Neutrophil (primary cell): ENCODE measurements at regions not wholly inside any gene's neighbourhood (a gene's known extent, or its start where the extent isn't known, plus 50 kb on each side); places are given as distances from the start of the nearest gene placed in this dataset.

Experiments
- H3K27ac ChIP-seq: fragments of 200-600 bp; sonication (generic); 2 replicates; pipeline ENCODE4 v1.5.1; 2016; ENCODE audit warnings: mild to moderate bottlenecking, moderate library complexity
- H3K27me3 ChIP-seq: fragments of 200-600 bp; sonication (generic); 2 replicates; pipeline ENCODE4 v1.6.0; 2016; ENCODE audit warnings: mild to moderate bottlenecking
- H3K36me3 ChIP-seq: fragments of 200-600 bp; sonication (generic); 2 replicates; pipeline ENCODE4 v1.5.1; 2017
- H3K4me1 ChIP-seq, 2 experiments: fragments of 200-600 bp in 1 of 2; sonication (generic) in 1 of 2; 1 replicate in 1 of 2; 2 replicates in 1 of 2; pipeline versions ENCODE4 v1.5.1 to v1.6.1; 2013 to 2016; ENCODE audit warnings: low read depth in 1 of 2, low read length in 1 of 2, mild to moderate bottlenecking in 1 of 2, moderate library complexity in 1 of 2; ENCODE audit not compliant: control insufficient read depth in 1 of 2, insufficient read depth in 1 of 2
- H3K4me3 ChIP-seq, 2 experiments: fragments of 200-600 bp in 1 of 2; sonication (generic) in 1 of 2; 1 replicate in 1 of 2; 2 replicates in 1 of 2; pipeline ENCODE4 v1.5.1; 2013 to 2016; ENCODE audit warnings: low read depth in 1 of 2, low read length in 1 of 2, mild to moderate bottlenecking in 1 of 2, moderate library complexity in 1 of 2
- H3K9me3 ChIP-seq: fragments of 200-600 bp; sonication (generic); 2 replicates; pipeline ENCODE4 v1.5.1; 2016
- CTCF ChIP-seq: fragments of 200-600 bp; sonication (generic); IDR thresholded peaks from 2 replicates; pipeline ENCODE4 v1.5.1; 2016; ENCODE audit warnings: antibody characterized with exemption

- Histone ChIP-seq H3K9me3 (no peaks in the 10 kb centered on the region), H3K27me3 (no peaks in the 10 kb centered on the region), H3K36me3 (no peaks in the 10 kb centered on the region), H3K27ac (no peak overlapping the region), H3K4me3 (no peak overlapping the region), H3K4me1 (no peaks in the 10 kb centered on the region)
- TF ChIP-seq CTCF, result no peak
Measured at GRCh38 chr5:67999391-67999790, 216.2 kb upstream of the PIK3R1 start.

GRCh38 chr5:67998709-67999261 lies 216.8 kb upstream of the PIK3R1 start:
- no peaks in the 10 kb centered on the region for H3K9me3 ChIP-seq
- no peak for TF ChIP-seq CTCF
- H3K27me3 ChIP-seq, result no peaks in the 10 kb centered on the region
- H3K36me3 ChIP-seq, result no peaks in the 10 kb centered on the region
- H3K4me3 ChIP-seq, result no peak overlapping the region
- H3K4me1 ChIP-seq, result no peaks in the 10 kb centered on the region
- H3K27ac ChIP-seq, result no peak overlapping the region

GRCh38 chr5:67997892-67998457 lies 217.6 kb upstream of the PIK3R1 start:
- H3K4me3 ChIP-seq, result no peak overlapping the region
- TF ChIP-seq CTCF, result no peak
- H3K27ac ChIP-seq, result no peak overlapping the region
- H3K9me3 ChIP-seq, result no peaks in the 10 kb centered on the region
- no peaks in the 10 kb centered on the region for H3K27me3 ChIP-seq
- no peaks in the 10 kb centered on the region for H3K4me1 ChIP-seq
- no peaks in the 10 kb centered on the region for H3K36me3 ChIP-seq

GRCh38 chr5:67997148-67997547 lies 218.4 kb upstream of the PIK3R1 start:
- Histone ChIP-seq H3K36me3 (no peaks in the 10 kb centered on the region), H3K4me1 (no peaks in the 10 kb centered on the region), H3K9me3 (no peaks in the 10 kb centered on the region), H3K27me3 (no peaks in the 10 kb centered on the region), H3K27ac (no peak overlapping the region), H3K4me3 (no peak overlapping the region)
- TF ChIP-seq CTCF, result no peak

- no peaks in the 10 kb centered on the region for H3K9me3 ChIP-seq
- no peak for TF ChIP-seq CTCF
- no peaks in the 10 kb centered on the region for H3K4me1 ChIP-seq
- no peak overlapping the region for H3K4me3 ChIP-seq
- no peaks in the 10 kb centered on the region for H3K27me3 ChIP-seq
- H3K27ac ChIP-seq, result no peak overlapping the region
- H3K36me3 ChIP-seq, result no peaks in the 10 kb centered on the region
Measured at GRCh38 chr5:67996596-67996995, 219.0 kb upstream of the PIK3R1 start.
